Loucy (cell line): ENCODE measurements at regions not wholly inside any gene's neighbourhood (a gene's known extent, or its start where the extent isn't known, plus 50 kb on each side); places are given as distances from the start of the nearest gene placed in this dataset.

Experiments
- H2AFZ ChIP-seq: fragments of 200-600 bp; sonication (generic); 2 replicates; pipeline ENCODE4 v1.6.0; 2016; ENCODE audit warnings: antibody characterized with exemption, mild to moderate bottlenecking, low read length, moderate library complexity
- H3F3A ChIP-seq: fragments of 200-600 bp; 2 replicates; pipeline ENCODE4 v1.6.0; 2016; ENCODE audit warnings: antibody characterized with exemption, low read depth, mild to moderate bottlenecking
- H3K27me3 ChIP-seq: fragments of 200-600 bp; sonication (generic); 2 replicates; pipeline ENCODE4 v1.6.1; 2014; ENCODE audit warnings: low read length, mild to moderate bottlenecking; ENCODE audit not compliant: insufficient read depth, poor library complexity, severe bottlenecking
- H3K36me3 ChIP-seq: fragments of 200-600 bp; sonication (generic); 2 replicates; pipeline ENCODE4 v1.6.1; 2016; ENCODE audit warnings: low read length; ENCODE audit not compliant: insufficient read depth
- H3K4me1 ChIP-seq: fragments of 200-600 bp; sonication (generic); 2 replicates; pipeline ENCODE4 v1.5.1; 2014; ENCODE audit warnings: low read length, mild to moderate bottlenecking; ENCODE audit not compliant: insufficient read depth, poor library complexity, severe bottlenecking
- H3K4me2 ChIP-seq: fragments of 200-600 bp; sonication (generic); 2 replicates; pipeline ENCODE4 v1.6.0; 2014; ENCODE audit warnings: antibody characterized with exemption, low read length, low read depth, mild to moderate bottlenecking; ENCODE audit not compliant: poor library complexity, severe bottlenecking
- H3K4me3 ChIP-seq: fragments of 200-600 bp; sonication (generic); 2 replicates; pipeline ENCODE4 v1.5.1; 2014; ENCODE audit warnings: low read length, mild to moderate bottlenecking, mixed read lengths; ENCODE audit not compliant: poor library complexity, severe bottlenecking
- H3K79me2 ChIP-seq: fragments of 200-600 bp; sonication (generic); 2 replicates; pipeline ENCODE4 v1.6.1; 2014; ENCODE audit warnings: low read length; ENCODE audit not compliant: insufficient read depth
- H3K9ac ChIP-seq: fragments of 200-600 bp; sonication (generic); 2 replicates; pipeline ENCODE4 v1.6.0; 2014; ENCODE audit warnings: mild to moderate bottlenecking, low read depth, low read length, moderate library complexity; ENCODE audit not compliant: poor library complexity, severe bottlenecking
- H3K9me2 ChIP-seq: fragments of 200-600 bp; sonication (generic); replicated peaks from 2 replicates; pipeline ENCODE4 v1.6.1; 2016; ENCODE audit warnings: low read depth, low read length, mixed read lengths
- H3K9me3 ChIP-seq: fragments of 200-600 bp; sonication (generic); 2 replicates; pipeline ENCODE4 v1.6.1; 2014; ENCODE audit warnings: mild to moderate bottlenecking, antibody characterized with exemption, low read length, low read depth; ENCODE audit not compliant: insufficient read depth
- H4K20me1 ChIP-seq: fragments of 200-600 bp; sonication (generic); 2 replicates; pipeline ENCODE4 v1.6.0; 2014; ENCODE audit warnings: antibody characterized with exemption, low read length, mild to moderate bottlenecking; ENCODE audit not compliant: insufficient read depth, poor library complexity, severe bottlenecking
- EZH2phosphoT487 ChIP-seq: fragments of 200-600 bp; IDR thresholded peaks from 2 replicates; pipeline ENCODE4 v1.6.1; 2018; ENCODE audit warnings: antibody characterized with exemption, mild to moderate bottlenecking, moderate library complexity, borderline replicate concordance
- TF ChIP-seq, protein P1 (sequence below): fragments of 200-600 bp; sonication (generic); conservative IDR thresholded peaks from 2 replicates; pipeline ENCODE4 v1.5.1; 2014; ENCODE audit warnings: mild to moderate bottlenecking, antibody characterized with exemption, low read length

DNA sequence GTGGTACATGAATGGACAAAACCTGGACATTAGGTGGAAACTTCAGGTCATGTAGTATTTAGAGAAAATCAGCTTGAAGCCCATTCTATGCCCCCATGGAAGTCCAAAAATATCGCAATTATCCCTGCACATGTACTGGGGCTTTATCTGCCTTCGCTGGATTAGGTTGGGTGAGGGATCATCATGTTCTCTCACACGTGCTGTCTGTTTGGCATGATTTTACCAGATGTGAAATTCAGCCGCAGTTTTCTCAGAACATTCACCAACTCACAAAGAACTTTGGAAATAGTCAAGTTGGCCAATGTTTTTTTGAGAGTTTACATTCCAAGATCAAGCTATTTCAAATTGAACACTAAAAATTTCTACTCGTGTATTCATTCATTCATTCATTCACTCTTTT lies 459.8 kb upstream of the CITED2 start:
- Histone ChIP-seq H3K79me2 (no peaks in the 10 kb centered on the region), H3K4me2 (no peak overlapping the region), H3K36me3 (no peaks in the 10 kb centered on the region), H3K27me3 (no peaks in the 10 kb centered on the region), H3F3A (no peaks in the 10 kb centered on the region), H2AFZ (no peak overlapping the region), H3K9me3 (no peaks in the 10 kb centered on the region), H3K9me2 (no peaks in the 10 kb centered on the region), H4K20me1 (no peaks in the 10 kb centered on the region), H3K4me3 (no peak overlapping the region), H3K4me1 (no peaks in the 10 kb centered on the region), H3K9ac (no peak overlapping the region)
- no peak for TF ChIP-seq EZH2phosphoT487
- TF ChIP-seq, protein P1, sequence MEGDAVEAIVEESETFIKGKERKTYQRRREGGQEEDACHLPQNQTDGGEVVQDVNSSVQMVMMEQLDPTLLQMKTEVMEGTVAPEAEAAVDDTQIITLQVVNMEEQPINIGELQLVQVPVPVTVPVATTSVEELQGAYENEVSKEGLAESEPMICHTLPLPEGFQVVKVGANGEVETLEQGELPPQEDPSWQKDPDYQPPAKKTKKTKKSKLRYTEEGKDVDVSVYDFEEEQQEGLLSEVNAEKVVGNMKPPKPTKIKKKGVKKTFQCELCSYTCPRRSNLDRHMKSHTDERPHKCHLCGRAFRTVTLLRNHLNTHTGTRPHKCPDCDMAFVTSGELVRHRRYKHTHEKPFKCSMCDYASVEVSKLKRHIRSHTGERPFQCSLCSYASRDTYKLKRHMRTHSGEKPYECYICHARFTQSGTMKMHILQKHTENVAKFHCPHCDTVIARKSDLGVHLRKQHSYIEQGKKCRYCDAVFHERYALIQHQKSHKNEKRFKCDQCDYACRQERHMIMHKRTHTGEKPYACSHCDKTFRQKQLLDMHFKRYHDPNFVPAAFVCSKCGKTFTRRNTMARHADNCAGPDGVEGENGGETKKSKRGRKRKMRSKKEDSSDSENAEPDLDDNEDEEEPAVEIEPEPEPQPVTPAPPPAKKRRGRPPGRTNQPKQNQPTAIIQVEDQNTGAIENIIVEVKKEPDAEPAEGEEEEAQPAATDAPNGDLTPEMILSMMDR, result no peak

DNA sequence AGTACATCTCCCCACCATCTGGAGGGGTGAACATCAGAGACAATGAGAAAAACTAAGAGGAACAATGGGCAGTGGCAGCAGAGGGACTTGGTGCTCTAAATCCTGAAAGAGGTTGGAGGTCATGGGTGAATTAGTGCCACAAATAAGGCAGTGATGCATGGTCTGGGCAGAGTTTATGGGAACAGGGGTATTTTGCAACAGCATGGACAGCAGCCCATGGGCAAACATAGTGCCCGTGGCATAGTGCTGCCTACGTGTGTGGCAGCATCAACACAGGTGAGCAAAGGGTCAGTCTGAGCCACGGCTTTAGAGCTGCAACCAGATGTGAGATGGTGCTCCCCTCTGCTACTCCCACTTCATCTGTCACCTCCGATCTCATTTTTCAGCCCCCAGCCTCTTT lies 459.1 kb upstream of the CITED2 start:
- TF ChIP-seq EZH2phosphoT487, result no peak
- TF ChIP-seq, protein P1, result no peak
- no peaks in the 10 kb centered on the region for H3K79me2 ChIP-seq
- H4K20me1 ChIP-seq, result no peaks in the 10 kb centered on the region
- no peak overlapping the region for H3K4me2 ChIP-seq
- no peaks in the 10 kb centered on the region for H3K9me3 ChIP-seq
- no peaks in the 10 kb centered on the region for H3K36me3 ChIP-seq
- no peaks in the 10 kb centered on the region for H3F3A ChIP-seq
- no peaks in the 10 kb centered on the region for H3K9me2 ChIP-seq
- H3K4me1 ChIP-seq, result no peaks in the 10 kb centered on the region
- no peaks in the 10 kb centered on the region for H3K27me3 ChIP-seq
- no peak overlapping the region for H3K4me3 ChIP-seq
- H2AFZ ChIP-seq, result no peak overlapping the region
- H3K9ac ChIP-seq, result no peak overlapping the region

DNA sequence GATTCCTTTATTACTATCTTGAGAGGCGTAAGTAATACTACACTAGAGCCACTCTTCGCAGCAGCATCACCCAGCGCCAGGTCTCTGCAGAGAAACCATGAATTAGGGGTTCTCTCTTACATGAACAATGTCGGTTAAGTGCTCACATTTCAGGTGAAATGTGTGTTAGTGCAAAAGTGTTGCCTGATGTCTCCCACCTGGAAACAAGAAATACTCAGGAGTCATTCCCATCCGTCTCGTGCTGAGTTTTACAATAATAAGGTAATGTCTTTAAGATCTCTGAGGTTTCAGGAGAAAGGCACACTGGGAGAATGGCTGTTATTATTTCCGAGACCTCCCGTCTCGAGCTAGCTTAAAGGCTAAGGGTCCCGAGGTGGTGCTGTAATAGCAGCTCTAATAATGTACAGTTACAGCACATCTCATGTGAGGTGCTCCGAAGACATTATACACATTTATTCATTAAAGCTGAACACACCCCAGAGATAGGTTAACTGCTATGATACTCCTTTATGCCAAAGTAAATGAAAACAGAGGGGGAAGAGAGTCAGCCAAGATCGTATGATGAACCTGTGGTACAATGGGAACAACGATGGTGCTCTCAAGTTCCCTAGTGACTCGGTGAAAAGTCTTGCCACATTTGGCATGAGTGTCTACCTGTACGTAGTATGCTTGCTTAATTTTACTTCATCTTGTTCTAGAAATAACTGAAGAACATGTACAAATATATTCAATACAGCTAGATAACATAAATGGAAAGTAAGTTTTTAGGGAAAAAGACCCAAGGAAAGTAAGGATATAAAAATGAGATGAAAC lies 458.3 kb upstream of the CITED2 start:
- Histone ChIP-seq H3K27me3 (no peaks in the 10 kb centered on the region), H3K79me2 (no peaks in the 10 kb centered on the region), H3K4me2 (no peak overlapping the region), H4K20me1 (no peaks in the 10 kb centered on the region), H3K4me1 (no peaks in the 10 kb centered on the region), H3K4me3 (no peak overlapping the region), H3F3A (no peaks in the 10 kb centered on the region), H3K9me2 (no peaks in the 10 kb centered on the region), H3K9me3 (no peaks in the 10 kb centered on the region), H2AFZ (no peak overlapping the region), H3K36me3 (no peaks in the 10 kb centered on the region), H3K9ac (no peak overlapping the region)
- TF ChIP-seq EZH2phosphoT487, result no peak
- TF ChIP-seq, protein P1, result no peak
